Heart right ventricle (tissue), 16 donors: ENCODE measurements at regions not wholly inside any gene's neighbourhood (a gene's known extent, or its start where the extent isn't known, plus 50 kb on each side); places are given as distances from the start of the nearest gene placed in this dataset.

Source experiments
- ATAC-seq, 8 donors: fragments of 200-7000 bp; cut with Tn5 transposase; one replicate each; pipeline ENCODE4 v1.9.1; 2020; ENCODE audit warnings: mild to moderate bottlenecking in 8 of 8, moderate library complexity in 8 of 8, moderate number of reproducible peaks in 1 of 8
- DNase-seq, 2 donors: peaks; one replicate each; pipeline ENCODE4 v3.0.0-alpha.2; 2020
- H3K27ac ChIP-seq, 10 donors: fragments of 200-600 bp; sonication (generic) in 2 of 10; one replicate each; pipeline versions ENCODE4 v1.5.0 to v1.8.0; 2020 to 2022; ENCODE audit warnings: mild to moderate bottlenecking in 3 of 10
- H3K27me3 ChIP-seq, 7 donors: fragments of 200-600 bp; one replicate each; pipeline ENCODE4 v1.8.0; 2021 to 2022; ENCODE audit warnings: mild to moderate bottlenecking in 2 of 7
- H3K36me3 ChIP-seq, 9 donors: fragments of 200-600 bp; sonication (generic) in 1 of 9; one replicate each; pipeline versions ENCODE4 v1.5.0 to v1.8.0; 2020 to 2022; ENCODE audit warnings: mild to moderate bottlenecking in 2 of 9
- H3K4me1 ChIP-seq, 9 donors: fragments of 200-600 bp; sonication (generic) in 1 of 9; one replicate each; pipeline versions ENCODE4 v1.5.0 to v1.8.0; 2020 to 2022; ENCODE audit warnings: mild to moderate bottlenecking in 4 of 9
- H3K4me3 ChIP-seq, 10 donors: fragments of 200-600 bp; sonication (generic) in 2 of 10; one replicate each; pipeline versions ENCODE4 v1.5.0 to v1.8.0; 2020 to 2022; ENCODE audit warnings: mild to moderate bottlenecking in 7 of 10, moderate library complexity in 2 of 10
- H3K9me3 ChIP-seq, 11 donors: fragments of 200-600 bp in 10 of 11; sonication (generic) in 2 of 11; one replicate each; pipeline versions ENCODE4 v1.5.0 to v1.8.0; 2013 to 2022; ENCODE audit warnings: mild to moderate bottlenecking in 2 of 11, control low read depth in 1 of 11, moderate library complexity in 1 of 11
- WGBS, 2 donors: extraction: QIAGEN DNeasy Blood & Tissue Kit; methylation state at CpG; one replicate each; pipeline ENCODE4 v1.1.7; 2013; ENCODE audit warnings: inconsistent platforms in 1 of 2; 5-methylcytosine and 5-hydroxymethylcytosine counted together
- intact Hi-C, 10 donors: fragments of 100-400 bp; cut with DNase I; formaldehyde crosslinking; loops; one replicate each; pipeline versions ENCODE4 v1.11.1 to v1.14.2; 2022
- TF ChIP-seq, protein P1 (sequence below), 9 donors: fragments of 200-600 bp; sonication (generic) in 2 of 9; IDR thresholded peaks; one replicate each; pipeline versions ENCODE4 v1.5.0 to v1.8.0; 2021 to 2022; ENCODE audit warnings: antibody characterized with exemption in 9 of 9, mild to moderate bottlenecking in 5 of 9, moderate library complexity in 1 of 9
- donor health status: Arrhythmogenic right ventricular cardiomyopathy.
- donor health status: ischemic (EF 13 %, LVEDD 7.1; RV severe dilation, severe dysfunction).
- donor health status: healthy with polysubstance abuse.
- donor health status: DM: no; HTN: yes; CAD: no.
- donor health status: DM: no; HTN: no; CAD: no.
- donor health status: ischemic (EF 25% LVEDD 6.9; RV normal size, moderate dysfunction).
- donor health status: ischemic (EF 25% LVEDD 5.7; RV mildly dilated, moderate dysfunction).
- donor health status: healthy.
- donor health status: DM: yes; HTN: yes; CAD: no.
- donor health status: Ischemic cardiomyopathy.
- donor health status: ischemic (EF 35%, LVEDD 5.7; RV mildly dilated, moderate dysfunction).
- donor health status: nonischemic (EF 11% LVEDD 7.7; RV severe dilation, severe dysfunction).
- donor health status: DM: yes; HTN: yes; CAD: no.
- donor health status: PGD.
- donor health status: ischemic (EF 29% LVEDD 5.4; RV normal size, mild dysfunction).
- donor health status: nonischemic (EF 23%, LVEDD 6.1; RV moderate dilation, normal function).

DNA sequence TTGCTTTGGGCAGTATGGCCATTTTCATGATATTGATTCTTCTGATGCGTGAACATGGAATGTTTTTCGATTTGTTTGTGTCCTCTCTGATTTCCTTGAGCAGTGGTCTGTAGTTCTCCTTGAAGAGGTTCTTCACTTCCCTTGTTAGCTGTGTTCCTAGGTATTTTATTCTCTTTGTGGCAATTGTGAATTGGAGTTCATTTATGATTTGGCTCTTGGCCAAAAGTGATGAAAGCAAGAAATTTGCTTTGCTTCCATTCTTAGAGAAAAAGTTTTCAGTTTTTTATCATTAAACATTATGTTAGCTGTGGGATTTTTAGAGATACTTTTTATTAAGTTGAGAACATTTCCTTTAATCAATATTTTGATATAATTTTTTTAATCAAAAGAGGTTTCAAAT lies 203.5 kb downstream of the TAF11L14 start:
- DNase-seq (no peak), ATAC-seq (no peak)
- H3K9me3 ChIP-seq: peaks cover 0 to 35% (median 3%) of the 10 kb centered on the region in 11 donors
- no peaks in the 10 kb centered on the region for H3K4me1 ChIP-seq
- no peaks in the 10 kb centered on the region for H3K36me3 ChIP-seq
- no peak overlapping the region for H3K27ac ChIP-seq
- H3K27me3 ChIP-seq: no peaks in the 10 kb centered on the region
- TF ChIP-seq, protein P1, sequence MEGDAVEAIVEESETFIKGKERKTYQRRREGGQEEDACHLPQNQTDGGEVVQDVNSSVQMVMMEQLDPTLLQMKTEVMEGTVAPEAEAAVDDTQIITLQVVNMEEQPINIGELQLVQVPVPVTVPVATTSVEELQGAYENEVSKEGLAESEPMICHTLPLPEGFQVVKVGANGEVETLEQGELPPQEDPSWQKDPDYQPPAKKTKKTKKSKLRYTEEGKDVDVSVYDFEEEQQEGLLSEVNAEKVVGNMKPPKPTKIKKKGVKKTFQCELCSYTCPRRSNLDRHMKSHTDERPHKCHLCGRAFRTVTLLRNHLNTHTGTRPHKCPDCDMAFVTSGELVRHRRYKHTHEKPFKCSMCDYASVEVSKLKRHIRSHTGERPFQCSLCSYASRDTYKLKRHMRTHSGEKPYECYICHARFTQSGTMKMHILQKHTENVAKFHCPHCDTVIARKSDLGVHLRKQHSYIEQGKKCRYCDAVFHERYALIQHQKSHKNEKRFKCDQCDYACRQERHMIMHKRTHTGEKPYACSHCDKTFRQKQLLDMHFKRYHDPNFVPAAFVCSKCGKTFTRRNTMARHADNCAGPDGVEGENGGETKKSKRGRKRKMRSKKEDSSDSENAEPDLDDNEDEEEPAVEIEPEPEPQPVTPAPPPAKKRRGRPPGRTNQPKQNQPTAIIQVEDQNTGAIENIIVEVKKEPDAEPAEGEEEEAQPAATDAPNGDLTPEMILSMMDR (IDR thresholded peaks at IDR 0.05): no peak
- 81 to 85% methylated on average over 2 of the region's 2 CpGs for WGBS, 2 donors
- H3K4me3 ChIP-seq: no peak overlapping the region
- intact Hi-C loops: no loop called here

DNA sequence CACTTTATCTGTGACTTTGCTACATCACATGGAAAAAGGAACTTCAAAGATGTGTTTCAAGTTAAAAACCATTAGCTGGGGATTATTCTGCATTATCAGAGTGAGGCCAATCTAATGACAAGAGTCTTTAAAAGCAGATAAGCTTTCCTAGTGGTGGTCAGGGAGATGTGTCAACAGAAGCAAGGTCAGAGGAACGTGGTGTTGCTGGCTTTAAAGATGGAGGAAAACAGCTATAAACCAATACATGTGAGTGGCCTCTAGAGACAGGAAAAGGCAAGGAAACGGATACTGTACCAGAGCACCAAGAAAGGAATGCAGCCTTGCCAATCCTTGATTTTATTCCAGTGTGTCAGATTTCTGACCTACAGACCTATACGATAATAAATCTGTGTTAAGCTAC lies 204.2 kb downstream of the TAF11L14 start:
- no peaks in the 10 kb centered on the region for H3K4me1 ChIP-seq
- 40 to 43% methylated on average over 3 of the region's 3 CpGs for WGBS, 2 donors
- no peaks in the 10 kb centered on the region for H3K27me3 ChIP-seq
- no peak for DNase-seq
- peaks cover 0 to 42% (median 3%) of the 10 kb centered on the region in 11 donors for H3K9me3 ChIP-seq
- TF ChIP-seq, protein P1 (IDR thresholded peaks at IDR 0.05): no peak
- intact Hi-C loops: no loop called here
- ATAC-seq: no peak
- H3K27ac ChIP-seq: no peak overlapping the region
- H3K36me3 ChIP-seq: no peaks in the 10 kb centered on the region
- no peak overlapping the region for H3K4me3 ChIP-seq

DNA sequence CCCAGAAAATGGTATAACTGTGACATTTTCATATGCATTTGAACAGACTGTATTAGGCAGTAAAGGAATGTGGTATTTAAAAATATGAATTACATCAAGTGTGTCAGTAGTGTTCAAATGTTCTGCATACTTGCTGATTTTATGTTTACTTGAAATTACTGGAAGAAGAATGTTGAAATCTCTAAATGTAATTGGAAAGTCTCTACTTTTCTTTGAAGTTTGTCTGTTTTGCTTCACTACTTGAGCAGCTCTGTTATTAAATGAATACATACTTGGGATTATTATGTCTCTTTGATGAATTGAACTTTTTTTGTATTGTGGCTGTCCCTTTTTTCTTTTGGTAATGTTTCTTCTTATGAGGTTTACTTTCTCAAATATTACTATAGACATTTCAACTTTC lies 205.6 kb downstream of the TAF11L14 start:
- Histone ChIP-seq H3K27ac (no peak overlapping the region), H3K9me3 (peaks cover 0 to 51% (median 3%) of the 10 kb centered on the region in 11 donors), H3K27me3 (no peaks in the 10 kb centered on the region), H3K4me1 (no peaks in the 10 kb centered on the region), H3K36me3 (no peaks in the 10 kb centered on the region), H3K4me3 (no peak overlapping the region)
- TF ChIP-seq, protein P1 (IDR thresholded peaks at IDR 0.05): no peak
- DNase-seq: no peak
- intact Hi-C loops: no loop called here
- ATAC-seq: no peak

DNA sequence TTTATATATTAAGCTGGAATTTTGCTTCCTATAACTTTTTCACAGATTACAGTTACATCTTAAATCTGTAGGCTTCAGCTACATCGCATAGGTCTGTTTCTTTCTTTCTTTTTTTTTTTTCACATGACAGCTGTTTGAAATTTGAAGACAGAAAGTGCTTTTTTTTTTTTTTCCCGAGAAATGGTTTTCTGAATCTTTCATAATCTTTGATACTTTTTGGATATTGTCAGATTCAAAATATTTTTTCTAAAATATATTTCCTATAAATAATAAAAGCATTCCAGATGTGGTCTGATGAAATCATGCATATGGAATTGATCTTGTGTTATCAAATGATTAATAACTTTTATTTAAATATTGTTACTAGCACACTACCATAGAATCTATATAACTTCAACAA lies 212.2 kb downstream of the TAF11L14 start:
- TF ChIP-seq, protein P1 (IDR thresholded peaks at IDR 0.05): no peak
- DNase-seq (no peak), ATAC-seq (no peak)
- 90 to 92% methylated on average over 2 of the region's 2 CpGs for WGBS, 2 donors
- H3K9me3 ChIP-seq: peaks cover 0 to 34% (median 0%) of the 10 kb centered on the region in 11 donors
- no peak overlapping the region for H3K27ac ChIP-seq
- H3K27me3 ChIP-seq: no peaks in the 10 kb centered on the region
- no peaks in the 10 kb centered on the region for H3K4me1 ChIP-seq
- intact Hi-C loops: no loop called here
- H3K4me3 ChIP-seq: no peak overlapping the region
- no peaks in the 10 kb centered on the region for H3K36me3 ChIP-seq

DNA sequence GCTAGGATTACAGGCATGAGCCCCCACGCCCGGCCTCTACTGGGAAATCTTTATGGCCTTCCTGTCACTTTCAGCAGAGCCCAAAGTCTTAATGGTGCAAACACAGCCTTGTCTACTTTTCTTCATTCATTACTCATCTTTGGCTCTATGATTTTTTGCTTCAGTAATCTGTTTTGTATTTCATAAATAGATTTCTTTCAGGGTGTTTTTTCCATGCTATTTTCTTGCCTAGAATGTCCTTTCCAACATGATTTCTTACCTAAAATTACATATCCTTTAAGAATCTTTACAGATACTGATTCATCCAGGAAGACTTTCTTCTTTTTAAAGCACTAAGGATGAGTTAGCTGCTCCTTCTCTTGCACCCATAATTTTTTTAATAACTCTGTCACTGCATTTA lies 213.0 kb downstream of the TAF11L14 start:
- 54 to 70% methylated on average over 2 of the region's 2 CpGs for WGBS, 2 donors
- ATAC-seq: no peak
- Histone ChIP-seq H3K27me3 (no peaks in the 10 kb centered on the region), H3K4me3 (no peak overlapping the region), H3K27ac (no peak overlapping the region), H3K9me3 (peaks cover 0 to 26% (median 0%) of the 10 kb centered on the region in 11 donors), H3K4me1 (no peaks in the 10 kb centered on the region), H3K36me3 (no peaks in the 10 kb centered on the region)
- intact Hi-C loops: no loop called here
- TF ChIP-seq, protein P1 (IDR thresholded peaks at IDR 0.05): no peak
- no peak for DNase-seq
